CD4-positive, alpha-beta T cell treated with Interferon alpha-2 for 1 hour (primary cell): ENCODE measurements at regions not wholly inside any gene's neighbourhood (a gene's known extent, or its start where the extent isn't known, plus 50 kb on each side); places are given as distances from the start of the nearest gene placed in this dataset.

Source experiments
- DNase-seq, 2 donors: peaks; one replicate each; pipeline ENCODE4 v3.0.0-alpha.2; 2020 to 2022

DNA sequence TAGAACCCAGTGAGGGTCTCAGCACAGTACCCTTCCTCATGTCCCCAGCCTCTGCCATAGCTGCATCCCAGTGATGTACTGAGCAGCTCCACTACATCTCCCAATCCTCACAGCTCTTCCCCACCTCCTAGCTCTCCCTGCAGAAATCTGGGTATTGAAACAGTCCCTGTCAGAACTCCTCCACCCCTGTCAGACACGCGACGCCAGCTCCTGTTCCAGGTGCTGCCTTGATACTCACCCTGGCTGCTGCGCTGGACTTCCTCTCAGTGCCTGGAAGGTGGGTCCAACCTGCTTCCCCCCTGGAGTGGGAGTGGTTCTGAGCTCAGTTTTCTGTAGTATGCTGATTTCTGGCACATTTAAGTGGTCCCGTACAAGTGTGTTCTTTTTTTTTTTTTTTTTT is 160.9 kb upstream of the SLCO3A1 start:
- no peak for DNase-seq

DNA sequence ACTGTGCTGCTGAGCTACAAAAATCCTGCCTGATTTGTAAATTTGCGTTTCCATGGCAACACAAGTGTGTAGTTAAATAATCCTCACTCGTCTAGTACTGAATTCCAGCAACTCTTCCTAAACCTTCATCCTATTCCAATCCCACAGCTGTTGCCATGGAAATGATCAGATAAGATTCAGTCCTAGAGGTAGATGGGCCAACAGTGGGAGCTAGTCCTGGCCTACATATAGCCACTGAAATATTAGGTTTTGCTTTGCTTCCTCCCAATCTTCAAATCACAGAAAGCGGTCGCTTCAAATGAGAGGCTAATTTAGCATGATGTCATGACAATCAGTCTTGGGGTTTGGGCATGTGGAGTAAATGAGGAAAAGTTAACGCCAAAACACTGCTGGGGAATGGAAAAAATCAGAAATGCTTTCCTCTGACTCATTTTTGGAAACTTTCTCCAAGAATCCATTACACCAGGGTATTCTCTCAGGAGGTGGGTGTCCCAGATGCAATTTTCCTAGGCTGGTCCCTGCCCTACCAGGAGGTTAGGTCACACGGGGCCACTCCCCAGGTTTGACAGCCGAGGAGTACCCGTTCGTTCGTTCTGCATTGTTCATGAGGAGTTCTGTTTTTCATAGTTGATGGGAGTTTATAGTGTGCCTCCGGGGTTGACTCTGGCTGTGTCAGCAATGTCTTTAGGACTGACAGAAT is 159.2 kb upstream of the SLCO3A1 start:
- no peak for DNase-seq

DNA sequence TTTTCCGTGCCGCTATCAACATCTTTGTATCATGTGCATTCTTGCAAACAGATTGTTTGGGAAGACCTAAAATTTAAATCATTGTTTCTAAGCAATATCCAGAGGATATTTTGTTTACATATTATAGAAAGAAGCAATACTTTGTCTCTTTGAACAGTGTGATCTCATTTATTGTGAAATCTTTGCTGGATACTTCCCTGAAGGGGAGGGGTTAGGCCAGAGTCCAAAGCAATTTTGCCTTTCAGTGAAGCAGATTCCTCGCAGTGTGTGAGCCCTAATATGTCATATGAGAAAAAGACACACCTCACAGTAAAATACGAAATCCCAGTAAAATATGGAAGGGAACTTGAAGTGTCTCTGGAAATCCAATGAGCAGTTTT is 158.7 kb upstream of the SLCO3A1 start:
- DNase-seq = no peak

DNA sequence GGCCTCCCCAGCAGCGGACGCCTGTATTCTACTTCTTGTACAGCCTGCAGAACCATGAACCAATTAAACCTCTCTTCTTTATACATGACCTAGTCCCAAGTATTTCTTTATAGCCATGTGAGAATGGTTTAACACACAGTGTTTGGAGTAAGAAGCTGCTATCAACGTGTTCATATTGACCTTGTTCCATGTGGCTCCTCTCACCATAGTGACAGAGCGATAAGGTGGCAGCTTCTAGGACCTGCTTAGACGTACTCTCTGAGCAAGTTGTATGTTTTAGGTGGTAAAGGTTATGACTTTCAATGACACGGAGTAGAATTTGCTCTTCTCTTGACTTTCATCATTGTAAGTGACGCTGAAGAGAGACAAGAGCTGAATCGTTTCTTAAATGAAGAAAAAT is 157.7 kb upstream of the SLCO3A1 start:
- DNase-seq = no peak

DNA sequence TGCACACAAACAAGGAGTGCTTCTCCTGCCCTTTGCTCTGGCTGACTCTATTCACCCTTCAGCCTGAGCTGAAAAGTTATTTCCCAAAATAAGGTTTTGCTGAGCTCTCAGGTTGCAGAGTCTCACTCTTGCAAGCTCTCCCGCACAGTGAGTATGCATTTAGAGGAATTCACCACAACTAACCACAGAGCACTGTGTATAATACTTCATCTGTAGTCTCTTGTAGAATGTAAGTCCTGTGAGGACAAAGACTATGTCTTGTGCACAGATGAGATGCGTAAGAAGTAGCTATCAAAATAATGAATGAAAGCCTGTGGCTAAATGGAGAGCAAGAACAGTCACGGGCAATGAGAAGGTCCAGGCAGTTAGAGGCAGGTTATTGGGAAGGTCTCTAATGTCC is 156.5 kb upstream of the SLCO3A1 start:
- no peak for DNase-seq

DNA sequence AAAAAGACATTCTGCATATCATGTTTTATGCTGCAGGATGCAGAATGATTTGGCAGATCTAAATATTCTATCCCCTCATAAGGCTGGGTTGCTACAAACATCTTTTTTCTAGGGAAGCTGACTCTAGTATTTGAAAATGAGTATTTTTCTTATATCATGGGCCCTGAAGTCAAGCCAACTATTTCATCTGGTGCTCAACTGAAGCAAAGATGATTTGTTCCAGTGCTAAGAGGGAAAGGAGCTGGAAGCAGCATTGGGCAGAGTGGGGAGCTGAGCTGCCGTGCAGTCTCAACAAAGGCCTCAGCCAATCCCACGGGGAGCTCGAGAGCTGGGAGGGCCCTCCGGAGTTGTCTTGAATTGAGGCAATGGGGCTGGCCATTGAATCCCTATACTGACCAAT is 155.3 kb upstream of the SLCO3A1 start:
- DNase-seq = no peak

DNA sequence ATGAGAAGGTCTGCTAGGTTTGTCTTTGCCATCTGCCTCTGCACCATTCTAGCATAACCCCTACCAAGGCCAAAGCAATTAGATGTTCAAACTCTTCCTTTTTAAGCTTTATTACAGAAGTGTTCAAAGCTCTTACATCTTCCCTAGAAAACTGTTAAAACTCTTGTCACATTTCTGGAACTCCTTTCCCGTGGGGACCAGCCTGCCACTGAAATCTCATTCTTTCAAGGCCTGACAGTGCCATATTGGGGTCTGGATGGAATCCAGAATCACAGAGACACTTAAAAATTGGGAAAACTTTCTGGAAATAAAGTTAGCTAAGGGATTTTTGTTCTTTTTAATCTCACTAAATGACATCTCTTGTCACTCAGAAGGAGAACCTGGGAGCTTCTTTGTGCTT is 153.8 kb upstream of the SLCO3A1 start:
- no peak for DNase-seq

DNA sequence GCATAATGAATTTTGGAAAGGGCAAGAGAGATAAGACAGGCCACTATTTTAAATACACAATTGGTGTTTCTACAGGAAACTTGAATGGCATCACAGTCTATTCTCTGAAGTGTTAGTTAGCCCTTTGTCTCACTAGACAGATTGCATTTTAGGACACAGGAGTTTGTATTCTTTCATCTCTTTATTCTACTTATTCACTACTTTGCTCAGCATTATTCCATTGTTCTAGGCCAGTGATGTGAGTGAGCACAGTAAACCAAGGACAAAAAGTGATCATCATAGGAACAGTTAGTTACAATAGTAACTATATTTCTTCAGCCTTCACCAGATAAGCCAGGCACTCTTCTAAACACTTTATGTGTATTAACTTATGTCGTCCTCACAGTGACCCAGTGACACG is 150.2 kb upstream of the SLCO3A1 start:
- no peak for DNase-seq

DNA sequence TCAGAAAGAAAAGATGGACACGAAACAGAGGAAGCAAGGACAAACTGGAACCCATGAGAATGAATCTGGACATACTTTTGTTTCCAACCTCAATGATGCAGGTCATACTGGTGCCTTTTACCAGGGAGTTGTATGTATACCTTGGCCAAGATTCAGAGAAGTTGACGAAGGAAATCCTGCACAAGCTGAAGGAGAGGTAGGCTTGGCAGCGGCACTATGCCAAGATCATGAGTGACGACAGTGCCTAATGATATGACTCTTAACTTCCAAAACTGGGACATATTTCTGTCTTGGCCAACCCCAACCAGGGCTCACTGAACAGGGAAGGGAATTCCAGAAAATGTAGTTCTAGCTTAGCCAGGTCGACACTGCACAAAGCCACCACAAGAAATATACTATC is 149.2 kb upstream of the SLCO3A1 start:
- DNase-seq = no peak

DNA sequence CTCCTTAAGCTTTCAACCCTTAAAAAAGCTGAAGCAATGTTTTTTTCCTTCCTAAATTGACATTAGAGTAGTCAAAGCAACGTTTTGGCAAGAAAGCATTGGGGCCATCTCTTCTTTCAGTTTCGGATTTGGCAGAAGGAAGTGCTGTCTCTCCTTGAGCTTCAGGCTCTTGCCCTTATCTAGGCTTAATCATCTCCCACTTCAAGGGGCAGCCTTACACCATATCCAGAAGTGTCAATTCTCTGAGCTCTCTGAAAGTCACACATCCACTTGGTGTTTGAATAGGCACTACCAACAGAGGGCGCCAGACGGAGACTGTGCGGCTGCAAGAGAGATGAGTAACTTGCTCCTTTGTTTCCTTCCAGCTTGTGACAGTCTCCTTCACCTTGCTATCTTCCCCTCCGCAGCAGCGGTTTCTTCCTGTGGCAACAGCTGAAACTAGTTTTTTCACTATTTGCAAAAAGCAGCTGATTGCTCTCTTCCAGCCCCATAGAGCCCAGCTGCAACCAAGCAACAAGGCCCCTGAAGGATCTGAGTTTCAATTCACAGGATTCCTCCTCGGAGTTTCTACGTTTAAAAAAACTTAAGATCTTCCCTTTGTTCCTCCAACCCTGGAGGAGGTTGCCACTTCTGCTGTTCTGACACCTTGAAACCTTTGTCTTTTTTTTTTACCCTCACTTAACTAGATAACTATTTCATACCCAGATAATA is 147.0 kb upstream of the SLCO3A1 start:
- peak; percentile 76 to 89 for DNase-seq

DNA sequence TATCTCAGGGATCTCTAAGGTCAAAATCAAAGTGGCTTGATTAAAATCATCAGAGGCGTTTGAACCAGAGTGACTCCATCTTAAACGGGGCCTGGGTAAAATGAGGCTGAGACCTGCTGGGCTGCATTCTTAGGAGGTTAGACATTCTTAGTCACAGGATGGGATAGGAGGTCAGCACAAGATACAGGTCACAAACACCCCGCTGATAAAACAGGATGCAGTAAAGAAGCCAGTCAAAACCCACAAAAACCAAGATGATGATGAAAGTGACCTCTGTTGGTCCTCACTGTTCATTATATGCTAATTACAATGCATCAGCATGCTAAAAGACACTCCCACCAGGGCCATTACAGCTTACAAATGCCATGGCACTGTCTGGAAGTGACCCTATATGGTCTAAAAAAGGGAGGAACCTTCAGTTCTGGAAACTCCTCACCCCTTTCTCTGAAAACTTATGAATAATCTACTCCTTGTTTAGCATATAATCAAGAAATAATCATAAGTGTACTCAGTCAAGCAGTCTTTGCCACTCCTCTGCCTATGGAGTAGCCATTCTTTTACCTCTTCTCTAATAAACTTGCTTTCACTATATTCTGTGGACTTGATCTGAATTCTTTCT is 143.3 kb upstream of the SLCO3A1 start:
- DNase-seq = no peak

DNA sequence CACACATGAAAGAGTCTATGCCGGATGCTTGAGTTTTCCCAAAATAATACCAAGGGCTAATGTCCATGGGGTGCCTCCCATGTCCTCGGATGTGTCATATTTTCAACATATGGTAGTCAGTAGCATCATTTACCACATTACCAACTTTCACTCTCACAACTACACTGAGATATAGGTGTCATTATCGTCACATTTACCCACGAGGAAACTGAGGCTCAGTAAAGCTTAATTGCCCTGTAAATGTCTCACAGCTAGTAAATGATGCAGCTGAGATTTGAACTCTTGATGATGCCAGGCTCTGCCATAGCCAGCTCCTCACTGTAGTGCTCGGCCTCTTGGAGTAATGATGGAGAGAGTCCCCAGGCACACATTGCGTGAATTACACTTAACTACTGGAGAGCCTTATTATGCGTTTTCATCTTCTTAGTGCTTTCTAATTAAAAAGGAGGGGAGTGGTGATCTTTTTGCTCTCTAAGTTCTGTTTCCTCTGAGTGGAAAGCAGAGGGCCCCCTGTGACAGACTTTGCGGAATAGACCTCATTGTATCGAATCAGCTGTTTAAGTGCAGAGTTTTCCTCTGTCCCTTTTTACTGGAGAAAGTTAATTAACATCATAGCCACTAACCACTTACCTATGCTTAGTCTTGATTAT is 142.0 kb upstream of the SLCO3A1 start:
- no peak for DNase-seq

DNA sequence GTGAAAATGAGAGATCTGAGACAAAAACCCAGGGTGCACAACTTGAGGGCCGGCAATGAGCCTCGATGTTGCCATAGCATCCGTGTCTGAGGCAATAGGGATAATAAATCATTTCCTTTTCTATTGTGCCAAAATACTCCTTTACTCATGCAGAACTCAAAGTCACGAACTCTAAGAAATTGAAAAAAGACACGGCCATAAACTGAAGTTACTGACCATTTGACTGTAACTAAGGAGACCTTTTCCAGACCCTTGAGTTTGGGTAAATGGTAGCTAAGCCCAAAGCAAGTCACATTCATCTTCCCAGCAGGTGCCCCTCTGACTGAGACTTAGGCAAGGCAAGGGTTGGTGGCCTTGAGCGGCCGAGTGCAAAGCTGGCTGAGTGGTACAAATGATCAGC is 141.2 kb upstream of the SLCO3A1 start:
- DNase-seq = no peak

DNA sequence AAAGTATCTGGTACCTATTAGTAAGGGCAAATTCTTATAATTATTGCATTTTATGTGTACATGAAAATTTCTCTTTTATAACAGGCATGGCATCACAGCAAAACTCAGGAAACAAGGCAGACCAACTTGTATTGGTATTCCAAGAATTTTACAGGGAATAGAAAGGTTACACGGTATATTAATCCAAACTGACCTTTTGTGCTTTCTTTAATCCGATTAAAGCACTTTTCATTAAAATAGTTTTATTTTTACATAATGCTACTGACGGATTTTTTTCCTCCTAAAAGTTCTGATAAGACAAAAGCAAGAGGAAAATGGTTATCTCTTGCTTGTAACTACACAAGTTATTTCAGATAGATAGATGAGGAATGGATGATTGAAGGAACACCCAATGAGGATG is 137.0 kb upstream of the SLCO3A1 start:
- DNase-seq = no peak

DNA sequence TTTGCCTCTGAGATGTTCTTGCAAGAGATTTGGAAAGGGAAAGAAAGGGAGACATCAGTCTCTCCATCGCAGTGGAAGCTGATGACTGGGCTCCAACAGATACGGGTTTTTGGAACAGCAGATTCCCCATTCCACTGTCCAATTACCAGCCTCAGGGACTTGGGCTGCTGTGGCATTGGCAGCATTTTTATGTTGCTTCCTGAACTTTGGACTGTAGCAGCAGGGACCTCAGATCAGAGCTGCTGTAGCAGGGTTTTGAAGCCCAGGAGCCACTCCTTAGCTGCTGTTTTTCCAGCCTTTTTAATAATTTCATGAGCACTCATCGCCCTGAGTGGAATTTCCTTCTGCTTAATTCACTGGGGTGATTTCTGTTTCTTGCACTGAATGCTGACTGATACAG is 135.7 kb upstream of the SLCO3A1 start:
- no peak for DNase-seq

DNA sequence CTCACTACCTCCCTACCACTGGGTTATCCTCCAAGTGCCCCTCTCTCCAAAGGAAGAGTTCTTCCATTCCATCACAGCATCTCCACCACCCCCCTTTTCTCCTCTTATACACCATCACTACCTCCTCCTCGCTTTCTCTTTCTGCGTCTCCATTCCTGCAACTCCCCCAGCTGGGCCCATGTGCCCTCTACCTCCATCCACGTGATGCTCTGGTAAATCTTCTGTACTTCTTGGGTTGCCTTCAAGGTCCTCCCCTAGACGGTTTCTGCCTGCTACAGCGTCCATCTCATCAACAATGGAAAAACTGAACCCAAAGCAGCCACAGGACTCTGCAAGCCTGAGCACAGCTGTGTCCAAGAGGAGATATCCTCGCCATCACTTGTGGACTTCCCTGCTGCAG is 129.5 kb upstream of the SLCO3A1 start:
- no peak for DNase-seq

DNA sequence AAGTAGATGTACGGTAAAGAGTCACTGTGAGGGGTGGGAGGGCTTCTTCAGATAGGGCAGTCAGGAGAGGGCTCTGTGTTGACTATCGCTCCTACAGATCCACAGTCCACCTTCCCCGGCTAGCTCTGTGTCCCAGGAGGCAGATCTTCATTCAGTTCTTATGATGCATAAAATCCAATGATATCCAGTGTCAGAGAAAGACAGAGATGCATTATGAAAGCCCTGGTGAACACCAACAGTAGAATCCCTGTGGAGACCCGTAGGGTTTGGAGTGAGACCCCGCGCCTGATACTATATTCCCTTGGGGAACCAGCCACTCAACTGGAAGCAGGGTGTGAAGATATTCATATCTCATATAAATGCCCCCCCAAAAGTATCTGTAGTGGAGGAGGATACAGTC is 119.8 kb upstream of the SLCO3A1 start:
- no peak for DNase-seq

DNA sequence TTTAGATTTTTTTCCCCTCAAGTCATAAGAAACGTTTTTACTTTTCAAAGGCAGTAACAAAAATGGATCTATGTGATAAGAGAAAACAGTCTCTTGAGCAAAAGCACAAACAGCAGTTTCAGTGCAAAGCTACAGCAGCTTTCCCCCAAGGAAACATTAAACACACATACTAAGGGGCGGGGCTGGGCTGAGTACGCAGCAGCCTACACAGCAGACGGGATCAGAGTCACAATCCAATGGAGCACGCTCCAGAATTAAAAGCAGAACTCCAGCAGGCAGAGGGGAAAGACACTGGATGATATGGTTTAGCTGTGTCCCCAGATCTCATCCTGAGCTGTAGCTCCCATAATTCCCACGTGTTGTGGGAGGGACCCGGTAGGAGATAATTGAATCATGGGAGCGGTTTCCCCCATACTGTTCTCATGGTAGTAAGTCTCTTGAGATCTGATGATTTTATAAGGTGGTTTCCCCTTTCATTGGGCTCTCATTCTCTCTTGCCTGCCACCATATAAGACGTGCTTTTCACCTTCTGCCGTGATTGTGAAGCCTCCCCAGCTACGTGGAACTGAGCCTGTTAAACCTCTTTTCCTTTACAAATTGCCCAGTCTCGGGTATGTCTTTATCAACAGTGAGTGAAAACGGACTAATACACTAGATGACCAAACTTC is 116.2 kb upstream of the SLCO3A1 start:
- no peak for DNase-seq

DNA sequence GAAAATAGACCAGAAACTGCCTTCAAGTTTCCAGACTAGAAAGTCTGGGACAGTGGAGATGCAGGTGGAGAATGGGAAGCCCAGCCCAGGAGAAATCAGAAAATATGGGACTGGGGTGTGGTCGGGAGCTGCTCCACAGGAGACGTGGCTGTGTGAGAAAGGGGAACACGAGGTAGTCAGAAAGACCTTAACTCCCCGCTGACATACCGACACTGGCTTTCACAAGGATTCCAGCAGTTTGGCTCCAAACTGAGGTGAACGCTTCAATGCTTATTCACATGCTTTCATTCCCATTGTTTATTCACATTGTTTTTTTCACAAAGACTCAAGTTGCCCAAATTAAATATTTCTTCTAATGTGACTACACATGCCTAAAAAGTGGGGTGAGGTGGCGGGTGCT is 111.5 kb upstream of the SLCO3A1 start:
- no peak for DNase-seq

DNA sequence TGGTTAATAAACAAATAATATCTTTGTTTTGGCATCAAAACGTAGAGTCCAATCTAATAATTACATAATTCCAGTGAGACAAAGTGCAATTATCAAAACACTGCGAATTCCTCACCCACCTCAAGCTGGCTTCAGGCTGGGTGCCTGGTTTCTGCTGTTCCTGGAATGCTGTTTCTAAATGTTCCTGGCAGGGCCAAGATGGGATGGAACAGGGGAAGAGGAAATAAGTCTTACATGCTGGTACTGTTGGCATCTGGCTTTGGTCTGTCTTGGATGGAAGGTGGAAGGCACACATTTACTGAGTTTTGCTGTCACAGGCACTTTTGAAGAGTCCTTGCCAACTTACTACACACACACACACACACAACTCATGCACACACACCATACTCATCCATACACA is 101.9 kb upstream of the SLCO3A1 start:
- no peak for DNase-seq

DNA sequence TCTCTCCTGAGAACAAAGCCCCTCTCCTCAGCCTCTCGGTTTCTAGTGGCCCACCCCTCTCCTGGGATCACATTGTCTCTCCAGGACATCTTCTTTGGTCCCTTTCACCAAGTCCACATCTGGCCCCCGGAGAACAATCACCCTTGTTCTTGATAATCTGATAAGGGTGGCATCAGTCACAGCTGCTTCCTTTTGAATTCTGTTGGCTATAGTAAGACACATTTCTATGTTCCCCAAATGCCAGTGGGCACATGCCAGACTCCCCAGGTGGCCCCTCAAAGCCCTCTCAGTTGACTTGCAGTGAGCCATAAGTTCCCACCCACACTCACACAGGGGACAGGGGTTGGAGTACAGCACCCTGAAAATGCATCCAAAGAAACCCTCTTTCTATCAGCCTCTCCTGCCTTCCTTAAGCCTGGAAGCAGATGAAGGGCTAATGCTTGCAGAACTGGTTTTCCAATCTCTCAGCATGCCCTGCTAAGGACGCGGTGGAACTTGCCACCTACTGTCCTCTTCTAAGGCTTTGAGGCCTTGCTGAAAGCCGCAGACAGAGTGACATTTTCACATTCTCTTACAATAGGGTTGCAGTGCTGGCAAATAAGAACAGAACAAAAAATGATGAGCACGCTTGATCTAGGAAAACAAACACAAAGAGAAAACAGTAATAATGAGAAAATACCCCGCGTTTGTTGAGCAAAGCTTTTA is 101.3 kb upstream of the SLCO3A1 start:
- DNase-seq = no peak

DNA sequence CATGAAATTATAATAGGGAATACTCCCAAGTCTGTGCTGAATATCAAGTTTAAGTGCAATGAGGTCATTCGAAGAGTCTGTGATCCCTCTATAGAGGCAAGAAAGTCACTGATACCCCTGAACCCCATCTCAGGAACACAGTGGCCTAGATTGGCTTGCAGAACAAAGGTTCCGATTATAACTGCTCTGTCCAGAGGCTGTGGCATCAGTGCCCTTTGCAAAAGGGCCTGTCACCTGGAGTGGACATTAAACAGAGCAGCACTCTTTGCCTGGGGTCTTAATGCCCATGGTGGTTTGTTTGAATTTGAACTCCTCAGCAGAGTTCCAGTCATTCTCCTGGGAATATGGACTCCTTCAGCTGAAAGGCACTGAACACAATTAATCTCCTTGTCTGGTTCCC is 93.9 kb upstream of the SLCO3A1 start:
- no peak for DNase-seq

DNA sequence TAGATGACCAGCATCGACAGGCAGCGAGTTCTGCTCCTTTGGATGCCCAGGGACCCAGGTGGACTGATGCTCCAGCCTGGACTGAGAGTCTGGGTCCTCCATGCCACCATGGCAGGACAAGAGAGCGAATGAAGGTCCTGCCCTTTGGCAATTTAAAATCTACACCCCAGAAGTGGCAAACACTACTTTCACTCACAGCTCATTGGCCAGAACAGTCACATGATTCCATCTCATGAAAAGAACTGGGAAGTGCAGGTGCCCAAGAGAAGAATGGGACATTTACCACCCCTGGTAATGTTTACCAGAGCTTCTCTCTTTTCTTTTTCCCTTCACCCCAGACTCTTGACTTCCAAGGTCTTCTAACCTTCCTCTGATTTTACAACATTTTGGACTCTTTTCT is 87.8 kb upstream of the SLCO3A1 start:
- DNase-seq = no peak
